ENCODE measurements at regions not wholly inside any gene's neighbourhood (a gene's known extent, or its start where the extent isn't known, plus 50 kb on each side); places are given as distances from the start of the nearest gene placed in this dataset.

DNA sequence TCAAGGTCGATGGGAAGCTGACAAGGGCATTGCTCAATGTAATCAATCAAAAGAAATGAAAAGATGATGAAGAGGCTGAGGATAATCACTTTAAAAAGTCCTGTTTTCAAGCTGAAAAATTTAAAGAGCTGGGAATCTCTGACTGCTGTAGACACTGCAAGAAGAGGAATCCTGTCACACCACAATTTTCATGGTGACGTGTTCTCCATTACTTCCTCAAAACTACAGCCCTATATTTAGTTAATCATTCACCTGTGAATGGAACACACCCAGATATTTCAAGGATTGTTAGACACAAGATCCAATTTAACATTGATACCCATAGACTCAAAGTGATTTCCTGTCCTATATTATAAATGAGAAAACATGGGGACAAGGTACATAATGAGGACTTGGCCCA lies 1048.3 kb downstream of the AMY1C start:
- no peaks in the 10 kb centered on the region for H3K36me3 ChIP-seq (ENCODE audit: insufficient read depth, low read length, poor library complexity, severe bottlenecking)
- H3K27ac ChIP-seq (ENCODE audit: low read depth, low read length, poor library complexity, severe bottlenecking), result no peak overlapping the region
- POLR2A ChIA-PET (ENCODE audit: low non-redundant PET), result no interaction called here
- BruUV-seq (replicated peaks), result no TSS peak
- no peaks in the 10 kb centered on the region for H3K27me3 ChIP-seq (replicated peaks; ENCODE audit: insufficient read depth, low read depth, low read length, poor library complexity)
- no peak for DNase-seq (ENCODE audit: low spot score)
- CTCF ChIA-PET, result no interaction called here
- intact Hi-C loops (cut with micrococcal nuclease; ENCODE audit: unreplicated experiment), result no loop called here
- no peak for TF ChIP-seq EZH2 (IDR thresholded peaks at IDR 0.05; ENCODE audit: borderline replicate concordance, low read depth, low read length, poor library complexity, severe bottlenecking)
- TF ChIP-seq, protein P1, sequence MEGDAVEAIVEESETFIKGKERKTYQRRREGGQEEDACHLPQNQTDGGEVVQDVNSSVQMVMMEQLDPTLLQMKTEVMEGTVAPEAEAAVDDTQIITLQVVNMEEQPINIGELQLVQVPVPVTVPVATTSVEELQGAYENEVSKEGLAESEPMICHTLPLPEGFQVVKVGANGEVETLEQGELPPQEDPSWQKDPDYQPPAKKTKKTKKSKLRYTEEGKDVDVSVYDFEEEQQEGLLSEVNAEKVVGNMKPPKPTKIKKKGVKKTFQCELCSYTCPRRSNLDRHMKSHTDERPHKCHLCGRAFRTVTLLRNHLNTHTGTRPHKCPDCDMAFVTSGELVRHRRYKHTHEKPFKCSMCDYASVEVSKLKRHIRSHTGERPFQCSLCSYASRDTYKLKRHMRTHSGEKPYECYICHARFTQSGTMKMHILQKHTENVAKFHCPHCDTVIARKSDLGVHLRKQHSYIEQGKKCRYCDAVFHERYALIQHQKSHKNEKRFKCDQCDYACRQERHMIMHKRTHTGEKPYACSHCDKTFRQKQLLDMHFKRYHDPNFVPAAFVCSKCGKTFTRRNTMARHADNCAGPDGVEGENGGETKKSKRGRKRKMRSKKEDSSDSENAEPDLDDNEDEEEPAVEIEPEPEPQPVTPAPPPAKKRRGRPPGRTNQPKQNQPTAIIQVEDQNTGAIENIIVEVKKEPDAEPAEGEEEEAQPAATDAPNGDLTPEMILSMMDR (conservative IDR thresholded peaks at IDR 0.05; ENCODE audit: low read depth, low read length), result no peak
- H3K9me3 ChIP-seq (ENCODE audit: low read depth, low read length, poor library complexity, severe bottlenecking), result no peaks in the 10 kb centered on the region
- H3K4me1 ChIP-seq (ENCODE audit: insufficient read depth, low read length, poor library complexity, severe bottlenecking), result no peaks in the 10 kb centered on the region
- no peak overlapping the region for H3K4me3 ChIP-seq (ENCODE audit: low read depth, low read length, poor library complexity, severe bottlenecking)

DNA sequence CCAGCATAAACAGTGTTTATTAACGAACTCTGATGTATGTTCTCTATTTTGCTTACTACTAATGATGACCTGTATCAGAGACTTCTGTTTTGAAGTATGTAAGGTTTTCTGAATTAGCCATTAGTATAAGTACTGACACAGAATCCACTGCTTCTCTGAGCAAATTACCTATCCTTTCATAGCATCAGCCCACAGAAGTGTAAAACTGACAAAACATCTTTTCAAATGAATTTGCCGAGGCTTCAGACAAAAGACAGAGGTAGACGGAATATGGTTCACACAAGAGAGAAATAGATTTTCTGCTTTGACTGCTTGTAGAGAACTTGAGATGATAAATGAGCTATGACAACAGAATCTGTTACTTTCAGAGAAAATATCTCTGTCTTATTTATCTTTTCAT lies 1051.6 kb downstream of the AMY1C start:
- no TSS peak for BruUV-seq (replicated peaks)
- Histone ChIP-seq H3K27me3 (replicated peaks; ENCODE audit: insufficient read depth, low read depth, low read length, poor library complexity) (no peaks in the 10 kb centered on the region), H3K4me3 (ENCODE audit: low read depth, low read length, poor library complexity, severe bottlenecking) (no peak overlapping the region), H3K27ac (ENCODE audit: low read depth, low read length, poor library complexity, severe bottlenecking) (no peak overlapping the region), H3K9me3 (ENCODE audit: low read depth, low read length, poor library complexity, severe bottlenecking) (no peaks in the 10 kb centered on the region), H3K36me3 (ENCODE audit: insufficient read depth, low read length, poor library complexity, severe bottlenecking) (no peaks in the 10 kb centered on the region), H3K4me1 (ENCODE audit: insufficient read depth, low read length, poor library complexity, severe bottlenecking) (no peaks in the 10 kb centered on the region)
- CTCF ChIA-PET, result no interaction called here
- TF ChIP-seq, protein P1 (conservative IDR thresholded peaks at IDR 0.05; ENCODE audit: low read depth, low read length), result no peak
- no peak for TF ChIP-seq EZH2 (IDR thresholded peaks at IDR 0.05; ENCODE audit: borderline replicate concordance, low read depth, low read length, poor library complexity, severe bottlenecking)
- intact Hi-C loops (cut with micrococcal nuclease; ENCODE audit: unreplicated experiment), result no loop called here
- POLR2A ChIA-PET (ENCODE audit: low non-redundant PET), result no interaction called here
- DNase-seq (ENCODE audit: low spot score), result no peak

DNA sequence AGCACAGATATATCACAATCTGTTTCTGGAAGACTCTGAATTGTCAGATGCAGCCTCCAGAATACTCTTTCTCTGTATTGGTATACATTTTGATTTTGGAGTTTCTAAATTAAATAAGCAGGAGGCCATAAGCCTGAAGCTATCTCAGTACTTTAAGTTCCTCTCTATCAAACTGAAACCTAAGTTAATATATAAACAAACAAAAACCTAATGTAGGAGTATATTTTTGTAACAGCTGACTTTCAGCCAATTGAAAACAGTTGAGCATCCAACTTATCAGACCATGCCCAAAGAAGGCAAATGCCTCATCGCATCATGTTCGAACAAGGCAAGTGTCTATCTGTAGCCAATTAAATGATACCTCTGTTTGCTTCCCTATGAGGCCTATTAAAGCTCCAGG lies 1054.4 kb downstream of the AMY1C start:
- POLR2A ChIA-PET (ENCODE audit: low non-redundant PET), result no interaction called here
- TF ChIP-seq EZH2 (IDR thresholded peaks at IDR 0.05; ENCODE audit: borderline replicate concordance, low read depth, low read length, poor library complexity, severe bottlenecking), result no peak
- TF ChIP-seq, protein P1 (conservative IDR thresholded peaks at IDR 0.05; ENCODE audit: low read depth, low read length), result no peak
- CTCF ChIA-PET, result no interaction called here
- Histone ChIP-seq H3K4me1 (ENCODE audit: insufficient read depth, low read length, poor library complexity, severe bottlenecking) (no peaks in the 10 kb centered on the region), H3K36me3 (ENCODE audit: insufficient read depth, low read length, poor library complexity, severe bottlenecking) (no peaks in the 10 kb centered on the region), H3K27ac (ENCODE audit: low read depth, low read length, poor library complexity, severe bottlenecking) (no peak overlapping the region), H3K9me3 (ENCODE audit: low read depth, low read length, poor library complexity, severe bottlenecking) (no peaks in the 10 kb centered on the region), H3K27me3 (replicated peaks; ENCODE audit: insufficient read depth, low read depth, low read length, poor library complexity) (no peaks in the 10 kb centered on the region), H3K4me3 (ENCODE audit: low read depth, low read length, poor library complexity, severe bottlenecking) (no peak overlapping the region)
- BruUV-seq (replicated peaks), result no TSS peak
- no peak for DNase-seq (ENCODE audit: low spot score)
- intact Hi-C loops (cut with micrococcal nuclease; ENCODE audit: unreplicated experiment), result no loop called here

Data from A673 (cell line).